ENCODE measurements at regions not wholly inside any gene's neighbourhood (a gene's known extent, or its start where the extent isn't known, plus 50 kb on each side); places are given as distances from the start of the nearest gene placed in this dataset.

GRCh38 chr10:129294944-129295343 is 172.1 kb upstream of the MGMT start:
- DNase-seq (ENCODE audit: low read depth), result no peak
- H3K4me3 ChIP-seq (ENCODE audit: low read depth, low read length), result no peak overlapping the region
- TF ChIP-seq CTCF (IDR thresholded peaks at IDR 0.05; ENCODE audit: insufficient read depth, low read depth, low read length, missing control alignments), result no peak

GRCh38 chr10:129305046-129305445 is 162.0 kb upstream of the MGMT start:
- no peak overlapping the region for H3K4me3 ChIP-seq (ENCODE audit: low read depth, low read length)
- TF ChIP-seq CTCF (IDR thresholded peaks at IDR 0.05; ENCODE audit: insufficient read depth, low read depth, low read length, missing control alignments), result no peak
- no peak for DNase-seq (ENCODE audit: low read depth)

- no peak overlapping the region for H3K4me3 ChIP-seq (ENCODE audit: low read depth, low read length)
- no peak for DNase-seq (ENCODE audit: low read depth)
- no peak for TF ChIP-seq CTCF (IDR thresholded peaks at IDR 0.05; ENCODE audit: insufficient read depth, low read depth, low read length, missing control alignments)
Observed at GRCh38 chr10:129307141-129307540, 159.9 kb upstream of the MGMT start.

- no peak overlapping the region for H3K4me3 ChIP-seq (ENCODE audit: low read depth, low read length)
- no peak for TF ChIP-seq CTCF (IDR thresholded peaks at IDR 0.05; ENCODE audit: insufficient read depth, low read depth, low read length, missing control alignments)
- DNase-seq (ENCODE audit: low read depth), result no peak
Observed at GRCh38 chr10:129308953-129309564, 158.0 kb upstream of the MGMT start.

- no peak for TF ChIP-seq CTCF (IDR thresholded peaks at IDR 0.05; ENCODE audit: insufficient read depth, low read depth, low read length, missing control alignments)
- DNase-seq (ENCODE audit: low read depth), result no peak
- no peak overlapping the region for H3K4me3 ChIP-seq (ENCODE audit: low read depth, low read length)
Observed at GRCh38 chr10:129309565-129309964, 157.5 kb upstream of the MGMT start.

- TF ChIP-seq CTCF (IDR thresholded peaks at IDR 0.05; ENCODE audit: insufficient read depth, low read depth, low read length, missing control alignments), result no peak
- no peak for DNase-seq (ENCODE audit: low read depth)
- H3K4me3 ChIP-seq (ENCODE audit: low read depth, low read length), result no peak overlapping the region
Observed at GRCh38 chr10:129310881-129311280, 156.2 kb upstream of the MGMT start.

GRCh38 chr10:129319934-129320333 is 147.1 kb upstream of the MGMT start:
- H3K4me3 ChIP-seq (ENCODE audit: low read depth, low read length), result no peak overlapping the region
- TF ChIP-seq CTCF (IDR thresholded peaks at IDR 0.05; ENCODE audit: insufficient read depth, low read depth, low read length, missing control alignments), result no peak
- no peak for DNase-seq (ENCODE audit: low read depth)

Measured in GM12865 (cell line).